ENCODE measurements at regions not wholly inside any gene's neighbourhood (a gene's known extent, or its start where the extent isn't known, plus 50 kb on each side); places are given as distances from the start of the nearest gene placed in this dataset.

DNA sequence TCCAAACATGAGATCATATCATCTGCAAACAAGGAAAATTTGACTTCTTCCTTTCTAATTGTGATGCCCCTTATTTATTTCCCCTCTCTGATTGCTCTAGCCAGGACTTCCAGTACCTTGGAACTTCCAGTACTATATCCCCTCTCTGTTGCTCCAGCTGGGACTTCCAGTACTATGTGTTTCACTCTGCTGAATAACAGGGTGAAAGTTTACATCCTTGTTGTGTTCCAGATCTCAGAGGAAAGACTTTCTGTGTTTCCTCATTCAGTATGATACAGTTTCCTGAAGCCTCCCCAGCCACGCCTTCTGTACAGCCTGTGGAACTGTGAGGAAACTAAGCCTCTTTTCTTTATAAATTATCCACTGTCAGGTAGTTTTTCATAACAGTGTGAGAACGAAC, 381.3 kb upstream of the FAM47C start:
- TF ChIP-seq, protein P1, sequence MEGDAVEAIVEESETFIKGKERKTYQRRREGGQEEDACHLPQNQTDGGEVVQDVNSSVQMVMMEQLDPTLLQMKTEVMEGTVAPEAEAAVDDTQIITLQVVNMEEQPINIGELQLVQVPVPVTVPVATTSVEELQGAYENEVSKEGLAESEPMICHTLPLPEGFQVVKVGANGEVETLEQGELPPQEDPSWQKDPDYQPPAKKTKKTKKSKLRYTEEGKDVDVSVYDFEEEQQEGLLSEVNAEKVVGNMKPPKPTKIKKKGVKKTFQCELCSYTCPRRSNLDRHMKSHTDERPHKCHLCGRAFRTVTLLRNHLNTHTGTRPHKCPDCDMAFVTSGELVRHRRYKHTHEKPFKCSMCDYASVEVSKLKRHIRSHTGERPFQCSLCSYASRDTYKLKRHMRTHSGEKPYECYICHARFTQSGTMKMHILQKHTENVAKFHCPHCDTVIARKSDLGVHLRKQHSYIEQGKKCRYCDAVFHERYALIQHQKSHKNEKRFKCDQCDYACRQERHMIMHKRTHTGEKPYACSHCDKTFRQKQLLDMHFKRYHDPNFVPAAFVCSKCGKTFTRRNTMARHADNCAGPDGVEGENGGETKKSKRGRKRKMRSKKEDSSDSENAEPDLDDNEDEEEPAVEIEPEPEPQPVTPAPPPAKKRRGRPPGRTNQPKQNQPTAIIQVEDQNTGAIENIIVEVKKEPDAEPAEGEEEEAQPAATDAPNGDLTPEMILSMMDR (IDR thresholded peaks at IDR 0.05) = no peak
- TF ChIP-seq POLR2AphosphoS5 (IDR thresholded peaks at IDR 0.05) = no peak
